ENCODE measurements at regions not wholly inside any gene's neighbourhood (a gene's known extent, or its start where the extent isn't known, plus 50 kb on each side); places are given as distances from the start of the nearest gene placed in this dataset.

- Mint-ChIP-seq H3K27me3 (peaks cover 9% of the 10 kb centered on the region), H3K9me3 (no peaks in the 10 kb centered on the region), H3K27ac (no peak overlapping the region), H3K4me3 (no peak overlapping the region), H3K36me3 (ENCODE audit: low read depth) (no peaks in the 10 kb centered on the region), H3K4me1 (ENCODE audit: low read depth) (no peaks in the 10 kb centered on the region)
- no peak for ATAC-seq
- ChIA-PET POLR2A (no interaction called here), CTCF (no interaction called here)
- intact Hi-C loops (cut with micrococcal nuclease) = no loop called here
- DNase-seq = no peak
- TF ChIP-seq CTCF (IDR thresholded peaks at IDR 0.05) = no peak
These were observed 110.9 kb downstream of the COL6A6 start for GRCh38 chr3:130627882-130628281.
